ENCODE measurements at regions not wholly inside any gene's neighbourhood (a gene's known extent, or its start where the extent isn't known, plus 50 kb on each side); places are given as distances from the start of the nearest gene placed in this dataset.

DNA sequence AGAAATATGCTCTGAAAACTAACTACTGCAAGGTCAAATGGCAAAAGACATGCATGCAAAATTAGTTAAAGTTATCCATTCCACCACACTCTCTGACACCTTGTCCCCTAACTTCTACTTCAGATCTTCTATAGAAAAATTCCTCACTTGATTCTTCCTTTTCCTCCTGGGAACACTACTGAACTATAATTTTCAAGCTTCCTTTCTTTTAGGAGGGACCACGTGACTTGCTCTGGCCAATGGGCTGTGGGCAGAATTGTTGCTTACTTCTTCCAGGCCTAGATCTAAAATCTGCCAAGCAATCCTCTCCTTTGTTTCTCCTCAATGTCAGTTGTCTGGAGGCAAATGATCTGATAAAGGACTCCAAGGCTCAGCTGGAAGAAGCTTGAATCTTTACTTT lies 441.0 kb downstream of the CDK5RAP2 start:
- DNase-seq (ENCODE audit: low read depth in 4 of 4, low spot score in 1 of 4), result no peak

DNA sequence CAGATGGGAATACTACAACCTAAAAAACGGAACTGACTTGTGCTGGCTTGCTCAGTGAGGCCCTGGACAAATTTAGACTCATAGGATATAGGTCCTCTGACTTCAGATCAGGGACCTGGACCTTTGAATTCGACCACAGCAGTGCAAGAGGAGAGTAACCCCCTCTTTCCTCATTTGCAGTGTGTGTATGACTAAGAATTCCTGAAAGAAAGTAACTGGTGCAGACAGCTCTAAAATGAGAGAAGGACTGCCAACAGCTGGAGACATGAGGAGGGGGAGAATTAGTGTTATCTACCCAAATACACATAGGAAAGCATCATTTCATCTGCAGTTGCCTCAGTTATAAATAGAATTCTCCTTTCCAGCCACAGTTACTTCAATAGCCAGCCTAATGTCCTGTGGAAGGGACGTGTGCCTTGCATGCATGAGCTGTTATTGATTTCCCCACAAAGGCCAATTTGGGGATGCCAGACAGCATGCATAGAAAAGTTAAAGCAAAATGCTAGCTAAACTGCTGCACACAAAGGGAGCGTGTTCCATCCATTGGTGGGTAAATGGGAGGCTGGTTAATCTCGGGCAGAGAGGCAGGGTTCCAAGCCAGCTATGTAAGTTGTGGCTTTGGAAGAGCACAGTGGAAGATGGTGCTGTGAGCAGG lies 442.7 kb downstream of the CDK5RAP2 start:
- DNase-seq (ENCODE audit: low read depth in 4 of 4, low spot score in 1 of 4), result no peak

DNA sequence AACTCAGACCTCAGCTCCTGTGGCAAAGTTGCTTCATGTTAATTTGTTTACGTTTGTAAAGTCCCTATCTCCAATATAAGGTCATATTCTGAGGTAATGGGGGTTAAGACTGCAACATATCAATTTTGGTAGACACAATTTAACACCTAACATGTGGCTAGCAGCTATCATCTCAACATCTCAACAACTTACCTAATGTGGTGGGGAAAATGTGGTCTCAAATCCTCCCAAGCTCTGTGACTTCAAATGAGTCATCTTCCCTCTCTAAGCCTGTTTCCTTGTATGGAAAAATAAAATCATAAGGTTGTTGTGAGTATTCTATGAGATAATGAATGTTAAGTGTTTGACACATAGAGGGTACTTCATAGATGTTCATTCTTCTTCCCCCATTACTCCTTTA lies 443.3 kb downstream of the CDK5RAP2 start:
- DNase-seq (ENCODE audit: low read depth in 4 of 4, low spot score in 1 of 4), result no peak

DNA sequence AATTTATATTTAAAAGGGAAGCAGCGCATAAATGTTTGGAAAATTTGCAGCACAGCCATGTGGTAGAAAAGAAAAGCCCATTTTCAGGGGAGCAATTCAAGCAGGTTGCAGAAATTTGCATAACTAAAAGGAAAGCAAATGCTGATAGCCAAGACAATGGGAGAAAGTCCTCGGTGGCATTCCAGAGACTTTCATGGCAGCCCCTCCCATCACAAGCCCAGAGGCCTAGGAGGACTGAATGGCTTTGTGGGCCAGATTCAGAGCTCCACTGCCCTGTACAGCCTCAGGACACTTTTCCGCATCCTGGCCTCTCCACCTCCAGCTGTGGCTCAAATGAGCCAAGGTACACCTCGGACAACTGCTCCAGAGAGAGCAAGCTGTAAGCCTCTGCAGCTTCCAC lies 462.9 kb downstream of the CDK5RAP2 start:
- no peak for DNase-seq (ENCODE audit: low read depth in 4 of 4, low spot score in 1 of 4)

DNA sequence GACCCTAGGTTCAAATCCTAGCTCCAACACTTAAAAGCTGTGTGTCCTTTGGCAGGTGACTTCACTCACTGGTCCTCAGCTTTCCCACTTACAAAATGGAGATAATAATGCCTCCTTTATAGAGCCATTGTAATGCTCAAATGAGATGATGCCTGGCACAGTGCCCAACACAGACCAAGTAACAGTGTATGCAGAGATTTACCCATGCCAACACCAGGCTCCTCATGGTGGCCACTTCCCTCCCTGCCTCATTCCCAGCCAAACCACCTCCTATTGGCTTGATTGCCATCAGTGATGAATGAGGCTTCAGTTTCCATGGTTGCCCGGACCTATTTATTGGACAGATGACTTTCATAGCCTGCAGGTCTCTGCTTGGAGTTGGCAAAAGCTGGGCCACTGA lies 469.4 kb downstream of the CDK5RAP2 start:
- no peak for DNase-seq (ENCODE audit: low read depth in 4 of 4, low spot score in 1 of 4)

DNA sequence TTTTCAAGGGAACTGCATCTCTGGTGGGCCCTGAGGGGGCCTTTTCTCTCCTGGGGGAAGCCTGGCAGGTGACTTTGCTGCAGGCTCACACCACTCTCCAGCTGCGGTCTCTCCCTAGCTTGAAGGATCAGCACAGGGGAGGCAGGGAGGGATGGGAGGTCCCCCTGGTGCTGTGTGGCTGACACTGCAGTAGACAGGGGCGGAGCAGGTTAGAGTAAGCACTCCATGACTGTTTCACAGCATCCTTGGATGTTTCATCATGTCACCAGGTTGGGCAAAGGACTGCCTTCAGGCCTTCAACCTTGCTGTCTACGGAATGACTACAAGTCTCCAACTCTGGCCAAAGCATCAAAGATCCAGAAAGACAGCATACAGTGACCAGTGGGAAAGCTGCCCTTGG lies 470.7 kb downstream of the CDK5RAP2 start:
- no peak for DNase-seq (ENCODE audit: low read depth in 4 of 4, low spot score in 1 of 4)

DNA sequence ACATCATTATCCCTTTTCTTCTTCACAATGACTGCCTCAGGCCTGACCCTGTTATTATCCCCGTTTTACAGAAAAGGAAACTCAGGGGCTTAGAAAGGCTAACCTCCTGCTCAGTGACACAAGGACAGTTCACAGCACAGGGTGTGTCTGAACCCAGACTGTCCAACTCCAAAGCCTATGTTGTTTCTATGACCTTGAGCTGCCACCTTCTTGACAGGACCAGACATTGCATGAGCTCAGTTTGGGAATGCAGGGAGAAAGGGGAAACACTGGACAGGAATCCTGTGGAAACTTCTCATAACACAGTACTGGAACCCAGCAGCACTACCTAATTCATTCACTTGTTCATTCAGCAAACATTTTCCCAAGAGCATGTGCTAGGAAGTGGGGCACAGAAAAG lies 472.8 kb downstream of the CDK5RAP2 start:
- DNase-seq (ENCODE audit: low read depth in 4 of 4, low spot score in 1 of 4), result no peak

DNA sequence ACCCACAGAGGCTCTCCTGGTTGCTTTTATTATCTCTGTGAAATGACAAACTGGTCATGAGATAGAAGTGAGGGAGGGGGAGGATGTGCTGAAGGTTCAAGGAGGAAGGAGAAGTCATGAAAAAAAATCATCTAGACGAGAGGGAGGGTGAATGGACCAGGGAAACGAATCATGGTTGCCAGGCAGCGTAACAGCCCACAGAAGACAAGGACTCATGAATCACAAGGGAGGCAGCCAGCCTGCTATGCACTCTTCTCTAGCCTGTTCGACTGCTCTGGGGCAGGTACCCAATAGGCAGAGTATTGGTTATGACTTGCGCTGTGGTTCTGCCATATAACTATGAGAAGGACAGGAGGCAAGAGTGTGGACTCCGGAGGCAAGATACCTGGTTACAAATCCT lies 475.2 kb downstream of the CDK5RAP2 start:
- no peak for DNase-seq (ENCODE audit: low read depth in 4 of 4, low spot score in 1 of 4)

DNA sequence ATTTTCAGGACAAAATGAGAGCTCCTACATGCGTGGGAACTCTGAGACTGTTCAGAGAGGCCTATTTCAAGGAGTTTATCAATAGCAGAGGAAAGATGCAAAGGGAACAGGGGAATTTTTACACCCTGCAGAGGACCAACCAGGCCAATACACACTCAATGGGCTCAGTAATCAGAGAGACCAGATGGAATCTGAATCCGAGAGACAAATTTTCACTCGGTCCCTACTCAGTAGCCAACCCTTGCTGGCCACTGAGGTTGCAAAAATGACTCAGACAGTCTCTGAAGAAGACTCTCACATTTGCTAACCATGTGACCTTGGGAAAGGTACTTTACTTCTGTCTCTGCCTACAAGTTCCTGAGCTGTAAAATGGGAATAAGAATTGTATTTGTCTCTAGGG lies 479.4 kb downstream of the CDK5RAP2 start:
- no peak for DNase-seq (ENCODE audit: low read depth in 4 of 4, low spot score in 1 of 4)

DNA sequence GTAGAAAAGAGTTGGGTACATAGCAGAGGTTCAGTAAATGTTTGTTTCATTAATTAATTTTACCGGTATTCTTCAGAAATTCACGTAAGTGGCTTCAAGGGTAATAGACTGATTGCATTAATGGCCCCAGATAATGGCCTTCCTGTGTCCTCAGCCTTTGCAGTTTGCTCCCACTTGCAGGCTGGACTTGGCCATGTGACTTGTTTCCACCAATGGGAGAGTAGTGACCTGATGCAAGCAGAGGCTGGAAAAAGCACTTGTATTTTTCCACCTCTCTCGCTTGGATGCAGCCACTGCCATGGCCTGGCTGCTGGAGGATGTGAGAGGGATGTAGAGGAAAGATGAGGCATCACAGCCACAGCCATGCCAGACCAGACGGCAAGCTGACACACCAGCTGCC lies 480.9 kb downstream of the CDK5RAP2 start:
- no peak for DNase-seq (ENCODE audit: low read depth in 4 of 4, low spot score in 1 of 4)

DNA sequence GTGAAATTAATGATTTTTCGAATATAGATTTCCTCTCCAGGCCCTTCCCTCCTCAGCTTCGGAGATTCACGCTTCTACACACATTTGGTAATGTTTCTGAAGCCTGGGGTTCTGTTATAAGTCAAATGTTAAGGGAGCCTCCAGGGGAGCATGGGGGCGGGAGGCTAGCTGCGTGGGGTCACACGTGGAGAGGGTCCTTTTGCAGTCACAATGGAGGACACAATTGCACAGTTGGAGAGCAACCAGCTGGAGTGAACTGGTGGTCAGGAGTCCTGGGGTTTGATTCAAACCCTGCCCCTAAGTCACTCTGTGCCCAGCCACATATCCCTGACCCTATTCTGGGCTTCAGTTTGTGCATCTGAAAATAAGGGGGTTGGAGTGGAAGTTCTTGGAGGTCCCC lies 481.4 kb downstream of the CDK5RAP2 start:
- no peak for DNase-seq (ENCODE audit: low read depth in 4 of 4, low spot score in 1 of 4)

DNA sequence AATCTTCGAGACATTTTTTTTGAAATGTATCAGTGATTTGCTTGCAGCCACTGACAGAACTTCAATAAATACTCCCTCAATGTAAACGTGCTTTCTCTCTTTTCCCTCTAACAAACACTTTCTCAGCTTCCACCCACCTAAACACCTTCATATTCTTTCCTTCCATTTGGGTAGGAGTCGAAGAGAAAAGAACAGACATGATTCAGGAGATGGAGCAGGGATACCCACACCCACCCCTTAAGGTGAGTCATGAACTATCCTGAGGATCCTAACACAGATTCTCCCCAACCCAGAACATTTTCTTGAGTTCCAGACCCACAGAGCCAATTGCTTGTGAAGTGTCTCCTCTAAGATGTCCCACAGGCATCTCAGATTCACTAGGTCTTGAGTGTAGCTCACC lies 488.8 kb downstream of the CDK5RAP2 start:
- no peak for DNase-seq (ENCODE audit: low read depth in 4 of 4, low spot score in 1 of 4)

DNA sequence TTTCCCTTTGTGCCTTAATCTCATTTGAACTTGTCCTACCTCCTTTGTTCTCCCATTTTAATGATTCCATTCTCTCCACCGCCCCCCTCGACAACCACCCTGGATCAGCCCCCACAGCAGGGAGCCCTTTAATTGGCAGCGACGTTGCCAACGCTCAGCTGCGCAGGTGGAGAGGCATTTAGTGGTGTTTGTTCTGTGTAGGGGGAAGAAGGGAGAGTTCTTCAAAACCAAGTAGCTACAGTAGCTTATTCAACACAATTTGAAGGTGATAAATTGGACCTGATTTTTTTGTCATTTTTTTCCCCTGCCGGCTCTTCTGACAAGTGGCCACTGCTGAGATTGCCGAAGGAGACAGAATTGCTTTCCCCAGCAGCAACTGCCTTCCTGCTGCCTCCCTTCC lies 499.1 kb downstream of the CDK5RAP2 start:
- no peak for DNase-seq (ENCODE audit: low read depth in 4 of 4, low spot score in 1 of 4)

DNA sequence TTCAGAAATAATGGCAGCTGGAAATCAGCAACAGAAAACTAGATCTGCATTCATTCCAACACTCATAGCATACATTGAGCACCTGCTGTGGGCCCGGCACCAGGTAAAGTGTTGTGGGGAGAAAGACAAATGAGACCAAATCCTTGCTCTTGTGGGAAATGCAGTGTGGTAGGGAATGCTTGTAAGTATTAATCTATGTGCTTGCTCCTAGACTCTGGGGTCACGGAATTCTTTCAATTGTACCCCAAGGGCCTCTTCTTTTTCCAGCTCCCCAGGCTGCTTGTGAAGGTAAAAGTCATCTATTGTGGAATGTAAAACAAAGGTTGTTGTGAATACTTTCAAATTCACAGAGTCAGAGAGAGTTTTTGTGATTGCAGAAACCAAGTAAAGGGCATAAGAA lies 501.9 kb downstream of the CDK5RAP2 start:
- DNase-seq (ENCODE audit: low read depth in 4 of 4, low spot score in 1 of 4), result no peak

DNA sequence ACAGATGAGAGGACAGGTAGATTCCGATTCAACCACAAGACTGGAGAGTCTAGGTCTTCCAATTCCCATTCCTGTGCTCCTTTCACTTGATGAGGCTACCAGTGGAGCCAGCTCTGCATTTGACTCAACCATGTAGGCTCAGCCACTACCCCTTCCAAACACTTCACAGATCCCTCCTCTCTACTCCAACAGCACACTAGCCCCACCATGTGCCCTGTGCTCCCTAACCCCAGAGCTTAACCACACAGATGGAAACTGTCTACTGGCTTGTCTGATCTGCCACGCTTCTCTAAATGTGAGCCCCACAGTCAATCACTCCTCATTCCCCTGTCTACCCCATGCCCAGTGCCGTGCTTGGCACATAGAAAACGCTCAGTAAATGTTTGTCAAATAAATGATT lies 508.2 kb downstream of the CDK5RAP2 start:
- DNase-seq (ENCODE audit: low read depth in 4 of 4, low spot score in 1 of 4), result no peak

DNA sequence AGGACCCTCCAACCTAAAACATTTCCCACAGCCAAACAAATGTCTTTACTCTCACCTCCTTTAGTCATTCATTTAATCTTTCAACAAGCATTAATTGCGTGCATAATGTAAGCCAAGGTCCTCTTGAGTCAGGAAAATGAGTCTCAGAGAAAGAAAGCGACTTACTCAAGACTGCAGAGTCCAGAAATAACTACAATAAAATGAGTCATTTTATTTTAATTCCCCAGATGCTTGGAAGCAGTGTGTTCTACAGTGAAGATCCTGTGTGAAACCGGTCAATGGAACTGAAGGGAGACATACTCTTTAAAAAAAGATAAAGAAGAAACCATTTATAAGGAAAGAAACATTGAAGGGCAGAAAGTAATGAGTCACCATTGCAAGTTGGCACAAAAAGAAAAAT lies 513.7 kb downstream of the CDK5RAP2 start:
- no peak for DNase-seq (ENCODE audit: low read depth in 4 of 4, low spot score in 1 of 4)

DNA sequence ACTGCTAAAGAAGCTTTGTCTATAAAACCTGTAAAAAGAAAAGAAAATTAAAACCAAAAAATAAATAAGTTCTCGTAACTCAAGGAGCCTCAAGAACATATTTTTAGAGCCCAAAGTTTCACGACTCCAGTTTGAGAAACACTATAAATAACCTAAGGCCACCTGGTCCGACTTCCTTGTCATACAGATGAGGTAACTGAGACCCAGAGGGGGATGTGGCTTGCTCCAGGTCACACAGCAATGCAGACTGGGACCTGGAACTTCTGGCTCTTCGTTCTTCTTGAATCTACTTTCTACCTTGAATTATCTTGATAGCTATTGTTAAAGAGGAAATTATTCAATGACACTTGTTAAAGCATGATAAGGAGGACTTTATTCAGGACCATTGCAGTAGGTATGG lies 514.8 kb downstream of the CDK5RAP2 start:
- DNase-seq (ENCODE audit: low read depth in 4 of 4, low spot score in 1 of 4), result no peak

DNA sequence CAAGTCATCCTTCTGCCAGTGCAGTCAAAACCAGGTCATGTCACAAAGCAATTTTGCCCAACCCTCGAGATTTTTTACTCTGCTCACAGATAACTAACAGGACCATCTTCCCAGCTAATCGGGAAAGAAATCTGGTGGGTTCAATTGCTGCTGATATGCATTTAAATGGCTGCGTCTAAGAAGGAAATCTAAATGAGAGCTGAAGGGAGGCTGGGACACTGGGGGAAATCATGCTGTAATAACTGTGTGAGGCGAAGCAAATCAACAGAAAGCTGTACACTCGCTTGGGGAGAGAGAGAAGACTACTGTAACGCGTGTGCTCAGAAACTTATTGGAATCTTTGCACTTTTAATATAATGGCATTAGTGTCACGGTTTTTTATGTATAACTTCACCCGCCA lies 535.0 kb downstream of the CDK5RAP2 start:
- DNase-seq (ENCODE audit: low read depth in 4 of 4, low spot score in 1 of 4), result no peak

DNA sequence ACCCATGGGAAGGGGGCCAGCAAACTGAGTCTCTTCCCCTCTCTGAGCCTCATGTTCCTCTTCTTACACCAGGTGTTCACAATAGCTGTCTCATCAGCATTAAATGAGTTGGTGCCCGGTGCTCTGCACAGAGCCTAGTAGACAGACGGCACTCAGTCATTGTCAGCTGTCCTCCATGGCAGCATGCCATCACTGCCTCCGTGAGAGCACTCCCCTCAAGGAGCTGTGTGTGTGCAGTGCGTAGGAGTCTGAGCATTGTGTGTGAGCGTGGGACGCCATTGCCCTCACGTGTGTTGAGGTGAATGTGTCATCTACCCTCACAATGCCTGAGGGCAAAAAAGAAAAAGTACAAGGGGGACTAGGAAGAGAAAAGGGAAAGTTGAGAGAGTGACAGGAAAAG lies 536.5 kb downstream of the CDK5RAP2 start:
- no peak for DNase-seq (ENCODE audit: low read depth in 4 of 4, low spot score in 1 of 4)

DNA sequence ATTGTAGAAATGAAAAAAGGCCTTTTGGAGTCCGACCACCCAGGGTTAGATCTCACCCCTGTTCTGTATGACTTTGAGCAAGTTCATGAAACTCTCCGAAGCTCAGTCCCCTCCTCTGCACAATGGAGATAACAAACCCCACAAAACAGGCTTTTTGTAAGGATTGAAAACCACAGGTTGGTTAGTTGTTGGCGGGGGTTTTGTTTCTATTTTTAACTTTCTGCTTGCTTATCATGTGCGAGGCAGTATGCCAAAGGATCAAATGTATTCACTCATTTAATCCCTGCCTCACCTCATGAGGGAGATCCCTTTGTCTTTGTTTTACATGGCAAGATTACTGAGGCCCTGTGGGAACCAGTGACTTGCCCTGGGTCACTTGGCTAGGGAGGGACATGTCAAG lies 539.1 kb downstream of the CDK5RAP2 start:
- DNase-seq (ENCODE audit: low read depth in 4 of 4, low spot score in 1 of 4), result no peak

DNA sequence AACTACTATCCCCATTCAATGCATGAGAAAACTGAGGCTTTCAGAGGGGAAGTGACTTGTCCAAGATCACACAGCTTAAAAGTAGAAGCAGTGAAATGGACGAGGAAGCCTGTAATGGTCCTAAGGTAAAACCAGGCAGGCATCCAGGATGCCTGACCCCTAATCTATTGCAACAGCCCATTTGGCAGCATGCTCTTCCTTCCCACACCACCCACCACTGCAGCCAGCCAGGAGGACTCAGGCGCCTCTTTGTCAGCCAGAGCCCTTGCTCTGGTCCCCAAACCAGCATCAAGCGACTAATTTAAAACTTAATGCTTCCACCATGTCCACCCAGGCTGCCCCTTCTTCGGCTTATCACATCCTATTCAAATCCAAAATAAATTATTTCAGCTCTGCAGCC lies 541.6 kb downstream of the CDK5RAP2 start:
- no peak for DNase-seq (ENCODE audit: low read depth in 4 of 4, low spot score in 1 of 4)

DNA sequence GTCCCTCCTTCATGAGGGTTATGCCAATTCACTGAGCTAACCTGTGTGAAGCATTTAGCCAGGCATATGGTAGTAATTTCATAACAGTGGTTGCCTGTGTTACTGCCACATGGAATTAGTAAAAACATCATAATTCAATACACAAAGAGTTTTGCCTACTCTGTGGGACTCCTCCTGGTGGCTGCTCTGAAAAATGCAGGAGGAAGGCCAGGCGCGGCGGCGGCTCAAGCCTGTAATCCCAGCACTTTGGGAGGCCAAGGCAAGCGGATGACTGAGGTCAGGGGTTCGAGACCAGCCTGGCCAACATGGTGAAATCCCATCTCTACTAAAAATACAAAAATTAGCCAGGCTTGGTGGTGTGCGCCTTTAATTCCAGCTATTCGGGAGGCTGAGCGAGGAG lies 547.3 kb downstream of the CDK5RAP2 start:
- no peak for DNase-seq (ENCODE audit: low read depth in 4 of 4, low spot score in 1 of 4)

DNA sequence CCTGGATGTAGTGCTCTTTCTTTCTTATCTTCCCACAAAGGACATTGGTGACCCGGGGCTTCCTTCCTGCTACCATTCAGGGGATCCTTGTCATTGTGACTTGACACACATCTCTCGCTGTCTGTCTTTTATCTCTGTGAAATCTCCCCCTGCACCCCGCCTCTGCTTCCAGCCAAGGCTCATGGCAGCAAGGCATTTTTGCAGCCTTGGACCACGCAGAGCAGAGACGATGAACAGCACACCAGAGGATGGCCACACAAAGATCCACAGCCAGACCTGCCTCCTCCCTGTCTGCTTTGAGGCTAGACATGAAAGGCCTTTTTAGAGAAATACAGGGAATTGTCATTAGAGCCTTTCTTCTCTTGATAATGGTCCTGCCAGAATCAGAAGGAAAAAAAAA lies 549.1 kb downstream of the CDK5RAP2 start:
- no peak for DNase-seq (ENCODE audit: low read depth in 4 of 4, low spot score in 1 of 4)

DNA sequence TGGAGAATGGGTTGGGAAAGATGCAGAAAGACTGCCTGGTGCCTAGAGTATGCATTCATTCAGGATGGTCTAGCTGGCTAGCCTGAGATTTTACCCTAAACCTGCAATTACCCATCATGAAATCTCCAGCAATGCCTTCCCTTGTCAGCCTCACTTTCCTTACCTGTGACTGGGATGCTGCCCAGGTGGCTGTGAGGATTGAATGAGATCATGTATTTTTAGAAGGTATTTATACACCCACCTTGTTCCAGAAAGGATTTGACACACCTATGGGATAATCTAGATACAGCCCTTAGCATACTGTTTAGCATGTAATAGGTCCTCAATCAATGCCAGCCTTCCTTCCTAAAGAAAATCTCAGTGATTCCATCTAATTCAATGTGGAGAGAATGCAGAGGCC lies 561.4 kb downstream of the CDK5RAP2 start:
- DNase-seq (ENCODE audit: low read depth in 4 of 4, low spot score in 1 of 4), result no peak
